GM13977 (cell line): ENCODE measurements at regions not wholly inside any gene's neighbourhood (a gene's known extent, or its start where the extent isn't known, plus 50 kb on each side); places are given as distances from the start of the nearest gene placed in this dataset.

Source experiments
- DNase-seq: peaks from one replicate; pipeline ENCODE4 v3.0.0; 2012; ENCODE audit warnings: low spot score
- CTCF ChIP-seq: IDR thresholded peaks from 2 replicates; pipeline ENCODE4 v1.5.1; 2012; ENCODE audit warnings: mild to moderate bottlenecking, control low read depth; ENCODE audit not compliant: insufficient read depth; ENCODE audit errors: extremely low read depth, missing control alignments
- in situ Hi-C: fragments of 300-500 bp; cut with MboI; formaldehyde crosslinking; loops from one replicate; pipeline ENCODE4 v1.12.0; 2022; ENCODE audit warnings: low sequenced_read_pairs, low pct_unique_long_range_greater_than_20kb, mixed read lengths, inconsistent platforms; ENCODE audit not compliant: unreplicated experiment

DNA sequence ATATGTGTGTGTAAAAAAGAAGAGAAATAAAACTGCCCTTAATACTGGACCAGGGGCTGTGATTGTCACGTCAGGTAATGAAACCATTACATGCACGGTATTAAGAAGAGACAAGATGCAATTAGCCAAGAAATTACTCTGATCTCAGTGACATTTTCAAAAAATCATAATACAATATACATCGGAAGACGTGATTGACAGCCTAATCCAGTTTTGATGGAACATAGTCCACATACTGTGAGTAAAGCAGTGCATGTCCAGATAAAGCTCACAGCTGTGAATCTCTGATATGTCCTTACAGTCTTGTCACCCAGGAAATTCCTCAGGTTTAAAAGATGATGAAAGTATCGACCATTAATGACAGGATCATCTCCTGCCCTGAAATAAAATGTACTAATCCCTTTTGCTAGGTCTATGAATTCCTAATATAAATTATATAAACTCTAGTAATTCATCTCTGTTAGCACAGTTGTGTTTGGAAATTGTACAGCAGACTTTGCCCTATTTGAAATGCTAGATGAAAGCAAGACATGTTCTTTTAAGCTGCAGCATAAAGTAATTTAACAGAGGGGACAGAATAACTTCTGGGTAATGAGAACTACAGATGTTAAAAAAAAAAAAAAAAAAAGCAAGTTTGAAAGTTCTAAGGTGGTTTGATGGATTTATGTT is 119.5 kb upstream of the TMCO5A start:
- DNase-seq, result no peak
- TF ChIP-seq CTCF, result no peak
- in situ Hi-C loops, result no loop called here

DNA sequence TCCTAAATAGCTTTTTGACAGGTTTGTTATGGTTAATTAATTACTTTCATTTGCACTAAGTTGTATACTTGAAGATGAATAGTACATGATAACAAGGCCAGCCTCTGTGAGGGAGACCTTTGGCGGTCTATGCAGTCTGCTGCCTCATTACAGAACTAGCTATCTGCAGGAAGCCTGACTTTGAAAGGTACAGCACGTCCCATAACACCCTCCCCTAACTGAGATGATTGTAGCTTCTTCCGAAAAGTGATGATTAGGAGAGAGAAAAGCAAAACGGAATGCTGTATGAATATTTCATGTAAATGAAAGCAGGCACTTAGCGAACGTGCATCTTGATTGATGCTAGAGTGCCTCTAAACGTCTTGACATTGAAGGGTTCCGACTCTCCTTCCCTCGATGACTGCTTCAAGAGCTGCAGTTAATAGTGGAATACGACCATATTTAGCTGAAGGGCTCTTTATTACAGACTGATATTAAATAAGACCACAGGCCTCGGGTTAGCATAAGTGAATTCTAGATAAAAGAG is 116.2 kb upstream of the TMCO5A start:
- DNase-seq, result no peak
- TF ChIP-seq CTCF, result no peak
- in situ Hi-C loops, result no loop called here

- TF ChIP-seq CTCF, result no peak
- DNase-seq, result no peak
- in situ Hi-C loops, result no loop called here
Measured at GRCh38 chr15:37819191-37819590, 115.2 kb upstream of the TMCO5A start.

DNA sequence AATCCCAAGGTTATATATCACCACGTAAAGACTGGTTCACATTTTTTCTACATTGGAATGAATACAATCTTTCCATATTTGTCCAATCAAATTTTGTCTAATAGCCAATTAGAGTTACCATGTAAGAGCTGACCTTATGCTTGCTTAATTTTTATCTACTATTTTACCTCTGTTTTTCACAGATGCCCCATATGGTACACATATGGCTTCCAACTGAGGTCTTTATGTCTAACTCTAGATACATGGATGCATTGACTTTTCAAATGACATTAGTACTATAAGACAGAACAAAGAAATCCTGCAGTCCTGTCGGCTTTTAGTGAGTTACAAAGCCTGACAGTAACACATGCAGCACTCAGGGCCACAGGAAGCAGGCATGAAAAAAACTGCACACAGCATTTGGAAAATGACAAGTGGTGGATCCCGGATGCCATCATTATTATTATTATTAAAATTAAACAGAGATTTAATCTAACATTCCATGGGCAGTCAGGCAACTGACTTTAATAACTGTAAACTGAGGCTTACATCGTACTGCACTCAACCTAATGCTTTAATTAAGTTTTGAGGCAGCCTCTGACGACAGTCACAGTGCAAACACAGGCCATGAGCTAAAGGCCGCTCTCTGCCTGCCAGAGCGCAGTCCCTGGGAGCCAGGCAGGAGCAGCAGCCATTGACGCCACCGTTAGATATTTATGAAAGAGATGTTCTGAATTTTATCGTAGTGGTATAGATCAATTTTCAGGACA is 113.9 kb upstream of the TMCO5A start:
- no peak for TF ChIP-seq CTCF
- in situ Hi-C loops, result no loop called here
- DNase-seq, result no peak

DNA sequence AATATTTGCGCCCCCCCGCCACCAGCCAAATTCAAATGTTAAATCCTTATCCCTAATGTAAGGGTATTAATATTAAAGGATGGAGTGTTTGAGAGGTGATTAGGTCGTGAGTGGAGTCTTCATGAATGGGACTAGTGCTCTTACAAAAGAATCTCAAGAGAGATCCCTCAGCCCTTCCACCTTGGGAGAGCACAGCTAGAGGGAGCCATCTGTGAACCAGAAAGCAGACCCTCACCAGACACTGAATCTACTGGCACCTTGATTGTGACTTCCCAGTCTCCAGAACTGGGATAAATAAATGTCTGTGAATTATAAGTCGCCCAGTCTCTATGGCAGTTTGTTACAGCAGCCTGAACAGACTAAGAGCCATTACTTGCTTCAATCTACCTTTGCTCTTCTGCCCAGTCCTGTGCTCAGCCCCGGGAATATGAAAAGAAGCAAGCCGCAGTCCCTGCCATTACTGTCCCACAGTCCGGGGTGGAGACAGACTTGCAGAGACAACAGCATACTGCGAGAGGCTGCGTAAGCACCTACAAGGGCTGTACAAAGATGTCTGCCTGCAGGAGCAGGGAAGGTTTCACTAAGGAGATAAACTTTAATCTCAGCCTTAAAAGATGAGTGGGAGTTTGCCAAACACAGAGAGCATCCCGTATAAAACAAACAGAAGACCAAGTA is 110.7 kb upstream of the TMCO5A start:
- no peak for TF ChIP-seq CTCF
- DNase-seq, result no peak
- in situ Hi-C loops, result no loop called here

DNA sequence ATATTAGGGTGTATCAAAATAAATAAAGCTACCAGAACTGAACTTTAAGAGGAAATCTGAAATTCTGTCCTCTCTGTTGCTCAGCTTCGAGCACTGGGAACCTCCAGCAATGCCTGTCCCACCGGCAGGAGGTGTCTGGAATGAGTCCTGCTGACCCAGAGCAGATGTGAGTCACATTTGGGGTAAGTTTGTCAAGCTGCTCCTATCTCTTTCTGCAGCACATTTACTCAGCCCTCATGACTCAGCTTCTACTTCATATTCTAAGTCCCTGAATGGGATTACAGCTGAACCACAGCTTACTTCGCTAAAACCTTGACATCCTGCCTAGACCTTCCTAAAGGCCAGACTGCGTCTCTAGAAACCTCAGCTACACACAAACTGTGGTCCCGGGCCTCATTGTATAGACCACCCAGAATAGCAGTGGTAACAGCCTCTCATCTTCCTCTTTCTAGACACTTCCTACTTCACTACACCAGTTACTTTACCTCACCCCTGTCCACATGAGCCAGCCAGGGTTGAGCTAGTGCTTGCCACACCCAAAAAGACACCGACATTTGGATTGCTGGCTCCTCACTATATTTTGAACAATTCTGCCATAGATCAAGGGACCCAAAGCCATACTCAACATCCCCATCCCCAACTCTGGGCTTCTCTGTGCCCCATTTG is 109.6 kb upstream of the TMCO5A start:
- no peak for TF ChIP-seq CTCF
- no peak for DNase-seq
- in situ Hi-C loops, result no loop called here
